H9 (cell line): ENCODE measurements at regions not wholly inside any gene's neighbourhood (a gene's known extent, or its start where the extent isn't known, plus 50 kb on each side); places are given as distances from the start of the nearest gene placed in this dataset.

Experiments
- DNase-seq: peaks from one replicate; pipeline ENCODE4 v3.0.0-alpha.2; 2017
- H2AFZ ChIP-seq: one replicate; pipeline ENCODE4 v1.6.1; 2013; ENCODE audit warnings: mild to moderate bottlenecking, low read length, control low read depth, moderate library complexity
- H2AK5ac ChIP-seq: 2 replicates; pipeline ENCODE4 v1.6.1; 2013; ENCODE audit warnings: low read length, control low read depth, mixed read lengths; ENCODE audit not compliant: insufficient read length
- H2BK120ac ChIP-seq: one replicate; pipeline ENCODE4 v1.6.1; 2013; ENCODE audit warnings: low read depth, mild to moderate bottlenecking, low read length, control low read depth, inconsistent platforms; ENCODE audit not compliant: poor library complexity, severe bottlenecking
- H2BK12ac ChIP-seq: 2 replicates; pipeline ENCODE4 v1.6.1; 2013; ENCODE audit warnings: low read length, control low read depth, mixed read lengths, low read depth; ENCODE audit not compliant: insufficient read length
- H2BK15ac ChIP-seq: 2 replicates; pipeline ENCODE4 v1.6.1; 2013; ENCODE audit warnings: low read depth, low read length, control low read depth
- H2BK20ac ChIP-seq: one replicate; pipeline ENCODE4 v1.6.1; 2013; ENCODE audit warnings: low read depth, mild to moderate bottlenecking, low read length, control low read depth, inconsistent platforms; ENCODE audit not compliant: poor library complexity, severe bottlenecking
- H2BK5ac ChIP-seq: 2 replicates; pipeline ENCODE4 v1.6.1; 2013; ENCODE audit warnings: low read length, control low read depth, mixed read lengths; ENCODE audit not compliant: insufficient read length
- H3K14ac ChIP-seq: 2 replicates; pipeline ENCODE4 v1.6.1; 2013; ENCODE audit warnings: low read length, control low read depth; ENCODE audit not compliant: insufficient read depth
- H3K18ac ChIP-seq: 2 replicates; pipeline ENCODE4 v1.6.1; 2013; ENCODE audit warnings: low read depth, mild to moderate bottlenecking, mixed read lengths, low read length, control low read depth; ENCODE audit not compliant: insufficient read length
- H3K23ac ChIP-seq: 2 replicates; pipeline ENCODE4 v1.6.1; 2013; ENCODE audit warnings: low read length, control low read depth, mixed read lengths, low read depth; ENCODE audit not compliant: insufficient read length
- H3K23me2 ChIP-seq: 2 replicates; pipeline ENCODE4 v1.6.1; 2013; ENCODE audit warnings: low read depth, mild to moderate bottlenecking, mixed read lengths, low read length, control low read depth; ENCODE audit not compliant: insufficient read length, poor library complexity, severe bottlenecking
- H3K27ac ChIP-seq: 2 replicates; pipeline ENCODE4 v1.5.1; 2013; ENCODE audit warnings: low read length, control low read depth, mixed read lengths, low read depth; ENCODE audit not compliant: insufficient read length
- H3K27me3 ChIP-seq: 2 replicates; pipeline ENCODE4 v1.6.1; 2013; ENCODE audit warnings: low read length, control low read depth, inconsistent platforms; ENCODE audit not compliant: insufficient read depth
- H3K4ac ChIP-seq: 2 replicates; pipeline ENCODE4 v1.6.1; 2013; ENCODE audit warnings: low read depth, mild to moderate bottlenecking, control low read depth, inconsistent platforms, low read length, moderate library complexity
- H3K4me1 ChIP-seq: 2 replicates; pipeline ENCODE4 v1.6.1; 2013; ENCODE audit warnings: low read length, control low read depth, inconsistent platforms; ENCODE audit not compliant: insufficient read depth
- H3K4me2 ChIP-seq: 2 replicates; pipeline ENCODE4 v1.6.1; 2013; ENCODE audit warnings: low read length, control low read depth, mixed read lengths; ENCODE audit not compliant: insufficient read length, insufficient read depth
- H3K56ac ChIP-seq: 2 replicates; pipeline ENCODE4 v1.6.1; 2013; ENCODE audit warnings: low read depth, mild to moderate bottlenecking, mixed read lengths, low read length, control low read depth; ENCODE audit not compliant: insufficient read length
- H3K79me1 ChIP-seq: 2 replicates; pipeline ENCODE4 v1.6.1; 2013; ENCODE audit warnings: low read depth, mild to moderate bottlenecking, moderate library complexity, low read length, control low read depth, inconsistent platforms; ENCODE audit not compliant: insufficient read depth, poor library complexity, severe bottlenecking
- H3K79me2 ChIP-seq: 2 replicates; pipeline ENCODE4 v1.6.1; 2013; ENCODE audit warnings: low read length, control low read depth, inconsistent platforms; ENCODE audit not compliant: insufficient read depth
- H3K9ac ChIP-seq: 2 replicates; pipeline ENCODE4 v1.6.1; 2013; ENCODE audit warnings: low read length, control low read depth, mixed read lengths; ENCODE audit not compliant: insufficient read length; ENCODE audit errors: extremely low read depth
- H3K9me3 ChIP-seq: one replicate; pipeline ENCODE4 v1.6.1; 2013; ENCODE audit warnings: low read depth, low read length, inconsistent platforms; ENCODE audit not compliant: control insufficient read depth
- H3T11ph ChIP-seq: one replicate; pipeline ENCODE4 v1.6.1; 2013; ENCODE audit warnings: mild to moderate bottlenecking, low read length, control low read depth, inconsistent platforms
- H4K20me1 ChIP-seq: one replicate; pipeline ENCODE4 v1.6.1; 2013; ENCODE audit not compliant: control insufficient read depth, insufficient read length, insufficient read depth
- H4K5ac ChIP-seq: 2 replicates; pipeline ENCODE4 v1.6.1; 2013; ENCODE audit warnings: low read depth, mild to moderate bottlenecking, mixed read lengths, low read length, control low read depth; ENCODE audit not compliant: insufficient read length
- H4K8ac ChIP-seq: replicated peaks from 2 replicates; pipeline ENCODE4 v1.6.1; 2013; ENCODE audit warnings: low read length, control low read depth, mixed read lengths, low read depth; ENCODE audit not compliant: insufficient read length
- H4K91ac ChIP-seq: 2 replicates; pipeline ENCODE4 v1.6.1; 2013; ENCODE audit warnings: low read depth, mild to moderate bottlenecking, moderate library complexity, mixed read lengths, low read length, control low read depth; ENCODE audit not compliant: insufficient read length
- H3K27ac Mint-ChIP-seq, 3 experiments: 2 replicates in 2 of 3; 3 replicates in 1 of 3; pipeline ENCODE4 v1.8.0; 2020 to 2021; ENCODE audit warnings: mixed read lengths in 3 of 3, mild to moderate bottlenecking in 1 of 3, moderate library complexity in 1 of 3
- H3K27me3 Mint-ChIP-seq: 2 replicates; pipeline ENCODE4 v1.8.0; 2021; ENCODE audit warnings: low read depth, mild to moderate bottlenecking, moderate library complexity, mixed read lengths
- H3K36me3 Mint-ChIP-seq, 3 experiments: 2 replicates in 2 of 3; 3 replicates in 1 of 3; pipeline ENCODE4 v1.8.0; 2020 to 2021; ENCODE audit warnings: low read depth in 3 of 3, mixed read lengths in 3 of 3; ENCODE audit not compliant: insufficient read depth in 1 of 3
- H3K4me1 Mint-ChIP-seq, 2 experiments: 2 replicates each; pipeline ENCODE4 v1.8.0; 2020; ENCODE audit warnings: mixed read lengths in 2 of 2
- H3K4me3 Mint-ChIP-seq, 2 experiments: 2 replicates in 1 of 2; 3 replicates in 1 of 2; pipeline ENCODE4 v1.8.0; 2020 to 2021; ENCODE audit warnings: mild to moderate bottlenecking in 2 of 2, mixed read lengths in 2 of 2, moderate library complexity in 1 of 2
- H3K9me3 Mint-ChIP-seq, 2 experiments: 2 replicates in 1 of 2; 3 replicates in 1 of 2; pipeline ENCODE4 v1.8.0; 2020; ENCODE audit warnings: mild to moderate bottlenecking in 2 of 2, mixed read lengths in 2 of 2, moderate library complexity in 1 of 2
- CTCF ChIP-seq: fragments of 200-600 bp; sonication (generic); conservative IDR thresholded peaks from 3 replicates; pipeline ENCODE4 v1.8.0; 2021; ENCODE audit warnings: antibody characterized with exemption, mild to moderate bottlenecking
- WGBS: extraction: QIAGEN DNeasy Blood & Tissue Kit; methylation state at CpG from one replicate; pipeline ENCODE4 v1.1.7; 2013; ENCODE audit warnings: missing lambda C conversion rate, low lambda C conversion rate, mixed read lengths; ENCODE audit not compliant: insufficient read length; ENCODE audit errors: extremely low coverage; 5-methylcytosine and 5-hydroxymethylcytosine counted together

GRCh38 chr7:106535234-106535932 lies 125.6 kb downstream of the CCDC71L start:
- peaks cover 5 to 8% of the 10 kb centered on the region in 2 experiments; a peak in 3 of 4 replicates for H3K4me1 Mint-ChIP-seq
- H3K9me3 ChIP-seq, result no peaks in the 10 kb centered on the region
- H3K4ac ChIP-seq, result no peak overlapping the region
- no peak overlapping the region for H3K4me3 Mint-ChIP-seq
- H2BK15ac ChIP-seq, result no peak overlapping the region
- no peak overlapping the region for H3K18ac ChIP-seq
- H4K91ac ChIP-seq, result no peak overlapping the region
- no peak overlapping the region for H3K14ac ChIP-seq
- no peak overlapping the region for H3K56ac ChIP-seq
- peaks cover 4% of the 10 kb centered on the region; the same call in 1 of the 2 replicates for H3K27me3 Mint-ChIP-seq
- TF ChIP-seq CTCF, result no peak
- no peaks in the 10 kb centered on the region for H3K4me1 ChIP-seq
- H2BK5ac ChIP-seq, result no peak overlapping the region
- no peaks in the 10 kb centered on the region; a peak in 1 of 7 replicates for H3K36me3 Mint-ChIP-seq
- no peaks in the 10 kb centered on the region; a peak in 2 of 5 replicates for H3K9me3 Mint-ChIP-seq
- H3K27ac Mint-ChIP-seq, result no peak overlapping the region; a peak in 1 of 7 replicates
- no peak overlapping the region for H3K4me2 ChIP-seq
- H3K9ac ChIP-seq, result no peak overlapping the region
- no peak overlapping the region for H2AK5ac ChIP-seq
- H4K5ac ChIP-seq, result no peak overlapping the region
- H3K79me1 ChIP-seq, result no peaks in the 10 kb centered on the region
- H3K79me2 ChIP-seq, result no peaks in the 10 kb centered on the region
- H3K23ac ChIP-seq, result no peak overlapping the region
- no peak for DNase-seq
- H2BK12ac ChIP-seq, result no peak overlapping the region
- H2AFZ ChIP-seq, result no peak overlapping the region
- no CpG with 5 or more reads among the region's 7 CpGs for WGBS
- H3K27ac ChIP-seq, result no peak overlapping the region
- H3K27me3 ChIP-seq, result no peaks in the 10 kb centered on the region
- no peak overlapping the region for H2BK120ac ChIP-seq
- H3T11ph ChIP-seq, result no peak overlapping the region
- H3K23me2 ChIP-seq, result no peaks in the 10 kb centered on the region
- H4K20me1 ChIP-seq, result no peaks in the 10 kb centered on the region
- no peak overlapping the region for H2BK20ac ChIP-seq
- no peak overlapping the region for H4K8ac ChIP-seq
